Endothelial cell of umbilical vein (primary cell): ENCODE measurements at regions not wholly inside any gene's neighbourhood (a gene's known extent, or its start where the extent isn't known, plus 50 kb on each side); places are given as distances from the start of the nearest gene placed in this dataset.

ENCODE experiments used
- BruUV-seq: library from RNA; stranded (reverse); fragments of 400-500 nt; replicated peaks from 2 replicates; lab custom pipeline; 2021; lab: Mats Ljungman, UMichigan
- CTCF ChIA-PET: fragments of 300-600, 350-600 bp; sonication (Branson Sonifier 250); formaldehyde crosslinking; loops from one replicate; lab custom pipeline; 2021; ENCODE audit warnings: antibody characterized with exemption, inconsistent platforms; lab: Charles Lee
- POLR2A ChIA-PET: fragments of 300-600, 350-600 bp; sonication (Branson Sonifier 250); formaldehyde crosslinking; loops from one replicate; lab custom pipeline; 2021; ENCODE audit warnings: antibody characterized with exemption, inconsistent platforms; lab: Charles Lee
- DNase-seq: peaks from one replicate; pipeline ENCODE4 v3.0.0-alpha.2; 2011; ENCODE audit warnings: low read depth, low spot score
- FAIRE-seq: peaks from 2 replicates; lab custom pipeline; 2011; peaks lifted over from hg19 to GRCh38; lab: Jason Lieb, UNC
- H2AFZ ChIP-seq: 2 replicates; pipeline ENCODE4 v1.6.0; 2012; ENCODE audit warnings: low read depth, low read length, control low read depth, inconsistent platforms
- H3K27ac ChIP-seq: 2 replicates; pipeline ENCODE4 v1.5.1; 2011; ENCODE audit warnings: low read depth, mild to moderate bottlenecking, control low read depth, low read length, moderate library complexity; ENCODE audit not compliant: insufficient read depth
- H3K27me3 ChIP-seq, 2 experiments: 2 replicates each; pipeline versions ENCODE4 v1.6.0 to v1.6.1; 2011; ENCODE audit warnings: low read length in 2 of 2, mixed read lengths in 1 of 2; ENCODE audit not compliant: control insufficient read depth in 2 of 2, insufficient read depth in 2 of 2
- H3K36me3 ChIP-seq, 2 experiments: 2 replicates in 1 of 2; 3 replicates in 1 of 2; pipeline ENCODE4 v1.5.1; 2011; ENCODE audit warnings: low read length in 2 of 2, mild to moderate bottlenecking in 1 of 2, moderate library complexity in 1 of 2; ENCODE audit not compliant: control insufficient read depth in 2 of 2, insufficient read depth in 2 of 2; ENCODE audit errors: extremely low read depth in 1 of 2
- H3K4me1 ChIP-seq: 3 replicates; pipeline ENCODE4 v1.5.1; 2011; ENCODE audit warnings: mild to moderate bottlenecking, low read length; ENCODE audit not compliant: control insufficient read depth, insufficient read depth; ENCODE audit errors: extremely low read depth
- H3K4me2 ChIP-seq: 2 replicates; pipeline ENCODE4 v1.6.1; 2011; ENCODE audit warnings: low read length, control low read depth, mixed read lengths; ENCODE audit not compliant: insufficient read depth
- H3K4me3 ChIP-seq, 3 experiments: fragments of 200-600 bp in 1 of 3; sonication (generic), shearing (Covaris generic) in 1 of 3; replicated peaks in 1 of 3; 2 replicates each; pipeline ENCODE4 v1.5.1; 2011 to 2016; ENCODE audit warnings: control low read depth in 3 of 3, low read length in 3 of 3, mild to moderate bottlenecking in 2 of 3, inconsistent platforms in 1 of 3, low read depth in 1 of 3, moderate library complexity in 1 of 3; ENCODE audit not compliant: insufficient read depth in 1 of 3
- H3K79me2 ChIP-seq: 2 replicates; pipeline ENCODE4 v1.6.0; 2012; ENCODE audit warnings: low read length, inconsistent platforms; ENCODE audit not compliant: control insufficient read depth, insufficient read depth
- H3K9ac ChIP-seq: replicated peaks from 2 replicates; pipeline ENCODE3; 2011; ENCODE audit warnings: low read length, control low read depth; ENCODE audit not compliant: insufficient read depth; ENCODE audit errors: extremely low read depth
- H3K9me1 ChIP-seq: replicated peaks from 3 replicates; pipeline ENCODE4 v1.6.0; 2011; ENCODE audit warnings: mild to moderate bottlenecking, low read length; ENCODE audit not compliant: control insufficient read depth, insufficient read depth; ENCODE audit errors: extremely low read depth
- H3K9me3 ChIP-seq: replicated peaks from 2 replicates; pipeline ENCODE4 v1.5.1; 2012; ENCODE audit warnings: low read length, inconsistent platforms; ENCODE audit not compliant: control insufficient read depth, insufficient read depth
- H4K20me1 ChIP-seq: replicated peaks from 2 replicates; pipeline ENCODE3; 2011; ENCODE audit warnings: mild to moderate bottlenecking, low read length; ENCODE audit not compliant: control insufficient read depth, insufficient read depth; ENCODE audit errors: extremely low read depth
- EZH2 ChIP-seq: IDR thresholded peaks from 2 replicates; pipeline ENCODE4 v1.6.1; 2012; ENCODE audit warnings: borderline replicate concordance, low read depth, mild to moderate bottlenecking, moderate library complexity, low read length, inconsistent platforms; ENCODE audit not compliant: severe bottlenecking
- FOS ChIP-seq: IDR thresholded peaks from 2 replicates; pipeline ENCODE4 v1.6.1; 2011; ENCODE audit warnings: mild to moderate bottlenecking, low read length, moderate library complexity, borderline replicate concordance; ENCODE audit not compliant: insufficient read depth
- GATA2 ChIP-seq: IDR thresholded peaks from 2 replicates; pipeline ENCODE4 v1.7.0; 2011; ENCODE audit warnings: low read depth, mild to moderate bottlenecking, moderate library complexity, mixed read lengths, low read length; ENCODE audit not compliant: insufficient read length, insufficient read depth
- JUN ChIP-seq: IDR thresholded peaks from 2 replicates; pipeline ENCODE4 v1.6.1; 2011; ENCODE audit warnings: borderline replicate concordance, low read depth; ENCODE audit not compliant: insufficient read length, insufficient read depth
- MYC ChIP-seq: IDR thresholded peaks from one replicate; pipeline ENCODE4 v1.6.1; 2011; ENCODE audit warnings: mild to moderate bottlenecking, low read depth, low read length
- POLR2A ChIP-seq: IDR thresholded peaks from 2 replicates; pipeline ENCODE4 v1.6.1; 2012; ENCODE audit warnings: low read depth, mild to moderate bottlenecking, control low read depth, low read length
- POLR2AphosphoS5 ChIP-seq: IDR thresholded peaks from 2 replicates; pipeline ENCODE4 v1.6.1; 2012; ENCODE audit warnings: low read depth, mild to moderate bottlenecking, control low read depth, low read length, moderate library complexity; ENCODE audit not compliant: insufficient read depth
- dilution Hi-C: fragments of 300-500 bp; cut with MboI; formaldehyde crosslinking; loops from one replicate; pipeline ENCODE4 v1.15.0; 2019; ENCODE audit warnings: low sequenced_read_pairs; ENCODE audit not compliant: extremely low pct_ligation_motif_present
- intact Hi-C: fragments of 100-400 bp; cut with micrococcal nuclease; formaldehyde crosslinking; loops from one replicate; pipeline ENCODE4 v1.10.0; 2022
- TF ChIP-seq, protein P1 (sequence below), 2 donors: IDR thresholded peaks; 1 replicate in 1 of 2; 2 replicates in 1 of 2; pipeline ENCODE4 v1.5.1; 2011; ENCODE audit warnings: low read length in 2 of 2, mild to moderate bottlenecking in 2 of 2, moderate library complexity in 2 of 2, control low read depth in 1 of 2, inconsistent platforms in 1 of 2, low read depth in 1 of 2; ENCODE audit not compliant: insufficient read depth in 1 of 2; ENCODE audit errors: extremely low read depth in 1 of 2
- TF ChIP-seq, protein P2 (sequence below): IDR thresholded peaks from 2 replicates; pipeline ENCODE4 v1.6.1; 2011; ENCODE audit not compliant: insufficient read depth, insufficient read length

DNA sequence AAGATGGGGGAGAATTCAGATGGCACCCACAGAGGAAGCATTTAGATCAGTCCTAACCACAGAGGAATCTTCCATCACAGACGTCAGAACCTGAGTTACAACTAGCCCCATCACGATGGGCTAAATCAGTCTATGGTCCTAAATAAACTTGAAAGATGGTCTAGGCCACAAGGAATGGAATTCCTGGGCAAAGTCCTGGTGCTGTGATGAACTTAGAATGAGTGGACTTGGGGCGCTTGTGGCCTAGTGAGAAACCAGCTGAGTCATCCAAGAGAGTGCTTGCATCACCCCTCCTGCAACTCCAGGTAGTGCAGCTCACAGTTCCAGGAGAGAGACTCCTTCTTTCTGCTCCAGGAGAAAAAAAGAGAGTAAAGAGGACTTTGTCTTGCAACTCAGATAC is 722.9 kb upstream of the RGMB start:
- Histone ChIP-seq H3K4me2 (no peak overlapping the region), H3K4me1 (no peaks in the 10 kb centered on the region), H3K9ac (no peak overlapping the region), H4K20me1 (no peaks in the 10 kb centered on the region), H2AFZ (no peak overlapping the region), H3K4me3 (no peak overlapping the region), H3K9me3 (no peaks in the 10 kb centered on the region), H3K27ac (no peak overlapping the region), H3K27me3 (no peaks in the 10 kb centered on the region), H3K9me1 (no peaks in the 10 kb centered on the region), H3K36me3 (no peaks in the 10 kb centered on the region), H3K79me2 (no peaks in the 10 kb centered on the region)
- FAIRE-seq (no peak), DNase-seq (no peak)
- no TSS peak for BruUV-seq
- dilution Hi-C loops = no loop called here
- intact Hi-C loops = no loop called here
- no peak for TF ChIP-seq POLR2A
- TF ChIP-seq MYC = no peak
- no peak for TF ChIP-seq FOS
- no peak for TF ChIP-seq POLR2AphosphoS5
- TF ChIP-seq EZH2 = no peak
- TF ChIP-seq, protein P1, sequence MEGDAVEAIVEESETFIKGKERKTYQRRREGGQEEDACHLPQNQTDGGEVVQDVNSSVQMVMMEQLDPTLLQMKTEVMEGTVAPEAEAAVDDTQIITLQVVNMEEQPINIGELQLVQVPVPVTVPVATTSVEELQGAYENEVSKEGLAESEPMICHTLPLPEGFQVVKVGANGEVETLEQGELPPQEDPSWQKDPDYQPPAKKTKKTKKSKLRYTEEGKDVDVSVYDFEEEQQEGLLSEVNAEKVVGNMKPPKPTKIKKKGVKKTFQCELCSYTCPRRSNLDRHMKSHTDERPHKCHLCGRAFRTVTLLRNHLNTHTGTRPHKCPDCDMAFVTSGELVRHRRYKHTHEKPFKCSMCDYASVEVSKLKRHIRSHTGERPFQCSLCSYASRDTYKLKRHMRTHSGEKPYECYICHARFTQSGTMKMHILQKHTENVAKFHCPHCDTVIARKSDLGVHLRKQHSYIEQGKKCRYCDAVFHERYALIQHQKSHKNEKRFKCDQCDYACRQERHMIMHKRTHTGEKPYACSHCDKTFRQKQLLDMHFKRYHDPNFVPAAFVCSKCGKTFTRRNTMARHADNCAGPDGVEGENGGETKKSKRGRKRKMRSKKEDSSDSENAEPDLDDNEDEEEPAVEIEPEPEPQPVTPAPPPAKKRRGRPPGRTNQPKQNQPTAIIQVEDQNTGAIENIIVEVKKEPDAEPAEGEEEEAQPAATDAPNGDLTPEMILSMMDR (IDR thresholded peaks at IDR 0.05; ENCODE audit: extremely low read depth in 1 of 2, insufficient read depth in 1 of 2, low read depth in 1 of 2, low read length in 2 of 2) = no peak
- no peak for TF ChIP-seq GATA2
- TF ChIP-seq, protein P2, sequence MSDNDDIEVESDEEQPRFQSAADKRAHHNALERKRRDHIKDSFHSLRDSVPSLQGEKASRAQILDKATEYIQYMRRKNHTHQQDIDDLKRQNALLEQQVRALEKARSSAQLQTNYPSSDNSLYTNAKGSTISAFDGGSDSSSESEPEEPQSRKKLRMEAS = no peak
- TF ChIP-seq JUN = no peak
- ChIA-PET CTCF (no interaction called here), POLR2A (no interaction called here)
